ENCODE measurements at regions not wholly inside any gene's neighbourhood (a gene's known extent, or its start where the extent isn't known, plus 50 kb on each side); places are given as distances from the start of the nearest gene placed in this dataset.
"Not testable (repeated sequence)": the region's sequence is repeated elsewhere in the genome, so short reads cannot be mapped to it uniquely, and the experiment has no call there.

DNA sequence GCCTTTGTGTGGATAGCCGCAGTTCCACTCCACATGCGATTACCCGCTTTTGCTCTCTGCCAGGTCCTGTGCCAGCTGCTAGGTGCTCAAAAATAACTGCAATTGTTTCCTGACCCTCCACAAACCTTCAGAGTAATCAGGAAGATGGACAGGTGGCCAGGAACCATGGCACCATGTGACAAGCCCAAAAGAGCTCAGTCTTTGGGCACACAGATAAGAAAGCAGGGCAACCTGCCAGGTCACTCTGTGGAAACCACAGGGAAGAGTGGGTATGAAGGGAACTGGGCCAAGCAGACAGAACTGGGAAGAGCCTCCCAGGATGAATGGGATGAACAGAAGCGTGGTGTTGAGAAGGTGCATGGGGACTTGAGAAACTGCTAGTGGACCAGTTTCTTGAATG lies 79.4 kb upstream of the AGAP1 start:
- no peak for DNase-seq (ENCODE audit: extremely low spot score, insufficient read length, low read depth)

DNA sequence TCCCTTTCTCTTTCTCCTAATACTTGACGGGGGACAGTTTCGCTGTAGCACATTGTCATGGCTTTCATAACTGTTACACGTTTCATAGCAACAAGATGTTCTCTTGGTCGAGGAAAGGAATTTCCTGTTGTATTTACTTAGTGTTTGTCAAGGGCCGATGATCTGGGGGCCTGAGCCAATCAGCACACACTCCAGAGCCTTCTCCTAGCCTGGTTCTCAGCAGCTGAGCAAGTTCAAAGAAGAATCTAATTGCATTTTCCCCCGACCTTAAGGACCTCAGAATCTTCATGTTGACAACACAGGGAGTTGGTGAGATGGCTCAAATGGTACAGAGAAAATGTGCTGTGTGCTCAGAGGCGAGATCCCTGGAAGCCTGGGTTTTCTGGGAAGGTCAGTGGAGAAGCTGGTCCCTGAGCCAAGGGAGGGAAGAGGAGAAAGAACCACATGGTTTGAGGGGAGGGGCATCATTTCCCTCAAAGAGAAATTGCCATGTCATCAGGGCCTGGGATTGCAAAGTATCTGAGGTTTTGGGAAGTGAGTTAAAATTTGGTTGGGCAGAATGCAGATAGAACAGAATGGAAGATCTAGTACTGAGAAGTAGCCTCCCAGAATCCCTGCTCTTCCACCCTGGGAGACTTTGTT lies 76.9 kb upstream of the AGAP1 start:
- FAIRE-seq (no peak), DNase-seq (ENCODE audit: extremely low spot score, insufficient read length, low read depth) (no peak)

More for the DNA sequence above, 79.4 kb upstream of the AGAP1 start:
- FAIRE-seq: no peak

DNA sequence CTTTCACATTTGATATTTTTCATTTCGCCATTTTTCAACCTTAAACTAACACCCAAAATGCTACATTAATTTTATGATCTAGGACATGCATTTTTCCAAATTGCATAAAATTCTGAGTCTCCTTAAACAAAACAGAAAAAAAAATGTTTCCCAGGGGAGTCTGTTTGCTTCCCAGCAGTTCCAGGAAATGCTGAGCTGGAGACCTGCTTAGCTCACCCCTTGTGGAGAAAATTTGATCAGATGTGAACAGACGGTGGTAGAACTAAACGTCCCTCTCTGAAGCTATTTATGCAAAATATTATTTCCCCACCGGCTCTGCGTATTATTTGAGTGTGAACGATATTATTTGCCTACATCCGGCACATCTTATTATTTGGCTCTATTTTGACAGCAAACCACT lies 74.9 kb upstream of the AGAP1 start:
- no peak for FAIRE-seq

DNA sequence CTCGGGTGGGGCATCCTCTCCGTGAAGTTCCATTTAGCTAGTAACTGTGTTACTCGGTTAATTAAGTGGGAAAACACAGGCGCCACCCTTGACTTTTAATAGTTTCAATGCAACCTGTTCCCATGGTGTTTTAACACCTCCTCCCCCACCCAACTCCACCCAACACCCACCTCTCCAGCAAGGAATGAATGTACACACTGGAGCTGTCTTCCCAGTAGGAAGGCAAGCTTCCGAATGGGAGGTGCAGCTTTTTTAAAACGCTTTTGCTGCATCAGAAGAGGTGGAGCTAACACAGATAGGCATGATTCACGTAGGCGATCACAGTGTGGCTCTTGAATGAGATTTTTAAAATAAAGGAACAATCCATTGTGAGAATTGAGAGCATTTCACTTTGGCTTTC lies 73.8 kb upstream of the AGAP1 start:
- no peak for FAIRE-seq
- DNase-seq (ENCODE audit: extremely low spot score, insufficient read length, low read depth): no peak

More for the DNA sequence above, 74.9 kb upstream of the AGAP1 start:
- no peak for DNase-seq (ENCODE audit: extremely low spot score, insufficient read length, low read depth)

DNA sequence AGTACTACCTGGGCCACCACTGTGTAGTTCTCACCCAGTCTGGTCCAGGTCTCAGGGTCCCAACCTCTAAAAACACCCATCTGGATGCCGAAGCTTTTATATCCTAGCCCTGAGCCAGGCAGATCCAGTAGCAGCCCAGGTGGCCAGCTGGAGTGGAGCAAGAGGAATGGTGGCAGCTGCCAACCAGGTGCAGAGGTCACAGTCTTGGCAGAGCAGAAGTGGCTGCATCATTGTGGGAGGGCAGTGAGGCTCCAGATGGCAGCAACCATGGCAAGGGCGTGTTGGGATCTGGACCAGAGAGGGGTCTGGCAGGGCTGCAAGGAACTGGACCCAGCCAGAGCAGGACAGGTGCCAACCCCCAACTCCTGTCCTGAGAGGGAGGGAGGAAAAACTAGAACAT lies 72.2 kb upstream of the AGAP1 start:
- DNase-seq (ENCODE audit: extremely low spot score, insufficient read length, low read depth) (no peak), FAIRE-seq (no peak)

DNA sequence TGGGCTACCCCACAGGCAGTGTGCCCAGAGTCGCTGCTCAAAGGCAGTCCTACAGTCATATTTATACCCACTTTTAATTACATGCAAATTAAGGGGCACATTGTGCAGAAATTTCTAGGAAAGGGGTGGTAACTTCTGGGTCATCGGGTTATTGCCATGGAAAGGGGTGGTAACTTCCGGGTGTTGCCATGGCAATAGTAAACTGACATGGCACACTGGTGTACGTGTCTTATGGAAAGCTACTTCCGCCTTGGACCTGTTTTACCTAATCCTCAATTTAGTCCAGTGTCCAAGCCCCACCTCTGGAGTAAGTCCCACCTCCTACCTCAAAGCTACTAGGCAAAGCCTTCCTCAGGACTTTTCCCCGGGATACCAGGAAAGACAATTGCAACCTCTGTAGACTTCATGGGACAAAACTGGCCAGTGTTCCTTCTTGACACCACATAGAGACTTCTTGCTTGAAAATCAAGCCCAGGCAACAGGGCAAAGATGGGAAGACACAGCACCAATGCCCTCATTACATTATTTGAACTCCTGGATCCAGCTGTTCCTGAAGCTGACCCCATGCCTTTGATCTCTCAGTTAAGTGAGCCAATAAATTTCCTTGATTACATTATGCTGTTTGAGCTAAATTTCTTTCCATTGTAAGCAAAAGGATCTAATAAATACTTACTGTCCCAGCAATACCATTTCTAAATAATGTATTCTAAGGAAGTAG lies 63.3 kb upstream of the AGAP1 start:
- FAIRE-seq: no peak

DNA sequence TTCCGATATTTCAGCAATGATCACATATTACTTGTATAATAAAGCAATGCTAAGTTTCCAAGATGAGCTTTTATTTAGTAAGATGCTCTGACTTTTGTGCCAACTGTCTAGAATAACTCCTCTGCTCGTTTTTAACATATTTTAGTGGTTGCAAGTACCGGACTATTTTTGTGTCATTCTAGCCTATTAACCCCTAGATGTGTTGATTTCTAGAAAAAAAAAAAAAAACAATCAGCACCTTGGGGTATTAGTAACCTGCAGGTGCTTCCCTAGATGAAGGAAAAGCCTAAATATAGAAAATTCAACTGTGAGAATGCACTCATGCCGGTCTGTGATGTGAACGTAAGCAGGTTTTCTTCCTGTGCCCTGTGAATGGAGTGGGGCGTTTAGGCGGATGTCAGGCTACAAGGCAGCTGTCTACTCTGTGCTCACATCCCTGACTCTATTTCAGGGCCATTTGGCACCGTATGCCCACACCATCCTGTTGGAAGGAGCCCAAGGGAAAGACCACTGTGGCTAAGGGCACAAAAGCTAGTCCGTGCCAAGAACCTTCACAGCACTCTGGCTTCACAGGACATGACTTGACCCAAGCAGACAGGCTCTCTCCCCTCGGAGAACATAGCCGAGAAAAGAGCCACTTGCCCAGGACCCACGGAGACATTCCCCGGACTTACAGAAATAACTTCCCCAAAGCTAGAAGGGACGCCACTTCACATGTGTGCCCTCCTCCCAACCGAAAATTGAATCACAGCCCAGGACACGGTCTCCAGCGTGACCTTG lies 60.9 kb upstream of the AGAP1 start:
- DNase-seq (ENCODE audit: extremely low spot score, insufficient read length, low read depth) (no peak), FAIRE-seq (no peak)

More for the DNA sequence above, 63.3 kb upstream of the AGAP1 start:
- DNase-seq (ENCODE audit: extremely low spot score, insufficient read length, low read depth): no peak

DNA sequence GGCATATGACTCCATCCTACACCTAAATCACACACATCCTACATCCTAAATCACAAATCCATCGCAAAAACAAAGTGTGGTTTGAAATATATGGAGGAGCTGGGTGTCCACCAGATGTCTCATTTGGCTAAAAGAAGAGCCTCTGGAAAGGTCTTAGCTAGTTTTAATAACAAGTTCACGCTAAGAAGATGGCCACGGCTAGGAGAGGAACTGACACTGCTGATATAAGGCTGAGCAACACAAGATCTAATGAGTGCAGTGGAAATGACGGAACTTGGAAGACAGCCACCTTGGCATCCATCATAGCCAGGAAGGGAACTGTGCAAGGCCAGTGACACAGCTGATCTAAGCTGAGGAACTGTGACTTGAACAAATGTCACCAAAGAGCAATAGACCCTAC lies 60.0 kb upstream of the AGAP1 start:
- no peak for FAIRE-seq
- DNase-seq (ENCODE audit: extremely low spot score, insufficient read length, low read depth): no peak

DNA sequence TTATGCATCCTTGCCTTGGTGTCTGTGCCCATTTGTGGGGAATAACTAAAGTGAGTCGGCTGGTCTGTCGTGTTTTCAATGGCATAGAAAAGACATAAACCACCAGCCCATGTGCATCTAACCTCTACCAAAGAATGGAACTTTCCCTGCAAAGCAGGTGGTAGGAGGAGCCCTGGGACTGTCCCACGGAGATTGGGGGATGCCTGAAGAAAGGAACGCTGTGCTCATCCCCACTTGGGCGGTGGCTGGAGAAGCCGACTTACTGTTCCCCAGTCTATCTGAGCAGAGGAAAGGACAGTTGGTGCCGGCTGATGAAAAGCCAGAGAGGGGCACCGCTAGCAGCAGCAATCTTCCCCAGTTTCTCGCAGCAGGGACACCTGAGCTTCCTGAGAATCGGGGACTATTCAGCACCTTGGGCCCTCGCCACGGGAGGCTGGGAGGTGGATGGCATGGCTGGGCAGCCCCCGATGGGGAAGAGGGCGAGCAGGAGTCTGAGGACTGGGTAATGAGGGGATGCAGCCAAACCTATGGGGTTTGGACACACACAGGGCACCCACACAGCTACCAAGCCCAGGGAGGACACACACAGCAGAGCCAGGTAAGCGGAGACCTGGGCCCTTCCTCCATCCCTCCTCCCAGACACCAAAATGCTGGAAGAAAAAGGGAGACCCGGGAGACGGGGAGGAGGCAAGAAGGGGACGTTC lies 53.7 kb upstream of the AGAP1 start:
- DNase-seq (ENCODE audit: extremely low spot score, insufficient read length, low read depth) (no peak), FAIRE-seq (no peak)

DNA sequence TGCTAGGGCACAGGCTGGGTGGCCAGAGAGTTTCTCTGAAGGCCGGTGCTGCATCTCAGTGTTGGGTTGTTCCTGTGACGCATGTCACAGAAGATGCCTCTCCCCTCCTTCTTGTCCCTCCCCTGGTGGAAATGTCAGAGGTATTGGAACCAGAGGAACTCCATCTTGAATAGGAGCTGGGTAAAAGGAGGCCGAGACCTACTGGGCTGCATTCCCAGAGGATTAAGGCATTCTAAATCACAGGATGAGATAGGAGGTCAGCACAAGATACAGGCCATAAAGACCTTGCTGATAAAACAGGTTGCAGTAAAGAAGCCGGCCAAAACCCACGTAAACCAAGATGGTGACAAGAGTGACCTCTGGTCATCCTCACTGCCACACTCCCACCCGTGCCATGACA lies 50.3 kb upstream of the AGAP1 start:
- DNase-seq (ENCODE audit: extremely low spot score, insufficient read length, low read depth); FAIRE-seq: not testable (repeated sequence)
